EH (cell line): ENCODE measurements at regions not wholly inside any gene's neighbourhood (a gene's known extent, or its start where the extent isn't known, plus 50 kb on each side); places are given as distances from the start of the nearest gene placed in this dataset.
"Not testable (repeated sequence)": the region's sequence is repeated elsewhere in the genome, so short reads cannot be mapped to it uniquely, and the experiment has no call there.

ENCODE experiments used
- DNase-seq: peaks from one replicate; pipeline ENCODE4 v3.0.0-alpha.2; 2015; ENCODE audit warnings: low read depth

GRCh38 chr1:10911490-10912166 lies 100.8 kb upstream of the TARDBP start:
- DNase-seq = no peak

DNA sequence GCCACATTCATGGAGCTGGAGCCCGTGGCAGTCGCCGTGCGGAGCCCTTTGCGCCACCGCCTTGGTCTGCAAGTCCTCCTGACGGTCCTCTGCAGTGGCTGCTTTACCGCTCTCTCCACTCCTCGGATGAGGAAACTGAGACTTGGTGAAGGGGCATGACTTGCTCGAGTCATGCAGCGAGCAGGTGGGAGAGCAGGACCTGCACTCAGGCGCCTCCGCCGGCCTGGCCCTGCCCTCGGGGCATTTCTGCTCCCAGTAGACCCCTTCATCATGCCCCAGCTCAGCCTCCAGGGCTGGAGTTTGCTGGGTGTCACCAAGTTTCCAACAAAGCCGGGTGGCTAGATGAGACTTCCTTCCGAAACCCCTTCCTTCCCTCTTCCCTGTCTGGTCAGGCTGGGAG lies 100.0 kb upstream of the TARDBP start:
- no peak for DNase-seq

GRCh38 chr1:10914056-10914455 lies 98.4 kb upstream of the TARDBP start:
- DNase-seq = no peak

DNA sequence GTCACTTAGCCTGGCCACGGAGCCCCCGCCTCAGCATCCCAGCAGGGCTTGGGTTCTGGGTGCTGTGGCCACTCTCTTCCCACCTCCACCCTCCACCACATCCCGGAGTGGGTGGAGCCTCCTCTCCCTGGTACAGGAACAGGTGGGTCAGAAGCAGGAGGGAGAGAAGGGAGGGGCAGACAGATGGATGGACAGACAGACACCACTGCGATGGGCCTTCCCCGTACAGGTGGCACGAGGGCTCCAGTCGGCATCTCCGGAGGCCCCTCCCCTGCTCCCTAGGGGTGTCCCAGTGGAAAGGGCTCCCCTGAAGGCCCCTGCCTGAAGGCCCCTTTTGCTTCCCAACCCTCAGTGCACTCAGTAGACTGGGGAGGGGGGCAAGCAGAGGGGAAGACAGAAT lies 96.9 kb upstream of the TARDBP start:
- no peak for DNase-seq

DNA sequence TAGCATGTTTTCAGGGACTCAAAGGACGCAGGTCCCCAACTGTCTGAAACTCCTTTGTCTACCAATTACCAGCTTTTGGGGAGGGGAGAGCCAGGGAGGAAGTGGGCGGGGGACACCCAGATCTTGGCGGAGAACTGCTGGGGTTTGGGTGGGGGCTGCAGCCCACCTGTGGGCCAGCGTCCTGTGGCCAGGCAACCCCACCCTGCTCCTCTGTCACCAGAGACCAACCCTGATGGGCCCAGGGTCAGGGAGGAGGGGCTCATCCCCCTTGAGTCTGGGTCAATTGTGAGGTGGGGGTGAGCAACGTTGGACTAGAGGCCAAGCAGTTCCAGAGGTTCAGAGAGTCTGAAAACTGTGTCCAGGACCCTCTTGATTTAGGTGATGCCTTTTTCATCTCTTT lies 96.1 kb upstream of the TARDBP start:
- DNase-seq = no peak

- no peak for DNase-seq
Measured at GRCh38 chr1:10916991-10917390, 95.5 kb upstream of the TARDBP start.

GRCh38 chr1:10917513-10918454 lies 94.7 kb upstream of the TARDBP start:
- DNase-seq = no peak

DNA sequence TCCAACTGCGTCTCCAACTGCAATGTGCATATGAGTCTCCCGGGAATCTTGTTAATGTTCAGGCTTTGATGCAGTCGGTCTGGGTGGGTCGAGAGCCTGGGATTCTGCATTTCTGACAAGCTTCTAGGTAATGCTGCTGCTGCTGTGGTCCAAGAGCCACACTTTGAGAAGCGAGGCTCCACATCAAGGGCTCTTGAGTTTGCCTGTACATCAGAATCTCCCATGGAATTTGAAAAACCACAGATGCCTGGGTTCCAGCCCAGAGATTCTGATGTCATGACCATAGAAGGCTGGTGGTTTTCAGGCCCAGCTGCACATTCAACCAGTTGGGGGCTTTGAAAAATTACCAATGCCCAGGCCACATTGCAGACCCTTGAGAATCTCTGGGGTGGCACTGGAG lies 93.9 kb upstream of the TARDBP start:
- peak; percentile 52 for DNase-seq

DNA sequence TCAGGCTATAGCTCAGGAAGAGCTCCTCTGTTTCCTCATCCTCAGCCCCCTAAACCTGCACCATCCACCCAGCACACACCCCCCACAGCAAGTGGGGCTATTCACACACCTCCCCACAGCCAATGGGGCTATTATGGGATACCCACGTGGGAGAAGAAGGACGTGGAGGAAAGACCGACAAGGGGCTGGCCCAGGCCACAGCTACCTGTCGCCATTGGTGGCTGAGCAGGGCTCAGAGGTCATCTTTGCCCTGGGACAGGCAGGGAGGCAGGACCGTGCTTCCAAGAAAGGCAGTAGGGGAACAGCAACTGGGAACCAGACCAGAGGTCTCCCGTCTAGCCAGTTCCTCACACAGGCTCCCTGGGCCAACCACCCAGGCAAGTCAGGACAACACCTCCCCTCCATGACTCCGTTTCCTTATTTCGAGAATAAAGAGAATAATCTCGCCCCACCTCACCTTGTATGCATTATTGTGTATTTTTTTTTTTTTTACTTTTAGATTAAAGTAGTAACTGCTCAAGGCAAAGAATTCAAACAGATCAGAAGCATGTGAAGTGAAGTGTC lies 92.3 kb upstream of the TARDBP start:
- DNase-seq = no peak

DNA sequence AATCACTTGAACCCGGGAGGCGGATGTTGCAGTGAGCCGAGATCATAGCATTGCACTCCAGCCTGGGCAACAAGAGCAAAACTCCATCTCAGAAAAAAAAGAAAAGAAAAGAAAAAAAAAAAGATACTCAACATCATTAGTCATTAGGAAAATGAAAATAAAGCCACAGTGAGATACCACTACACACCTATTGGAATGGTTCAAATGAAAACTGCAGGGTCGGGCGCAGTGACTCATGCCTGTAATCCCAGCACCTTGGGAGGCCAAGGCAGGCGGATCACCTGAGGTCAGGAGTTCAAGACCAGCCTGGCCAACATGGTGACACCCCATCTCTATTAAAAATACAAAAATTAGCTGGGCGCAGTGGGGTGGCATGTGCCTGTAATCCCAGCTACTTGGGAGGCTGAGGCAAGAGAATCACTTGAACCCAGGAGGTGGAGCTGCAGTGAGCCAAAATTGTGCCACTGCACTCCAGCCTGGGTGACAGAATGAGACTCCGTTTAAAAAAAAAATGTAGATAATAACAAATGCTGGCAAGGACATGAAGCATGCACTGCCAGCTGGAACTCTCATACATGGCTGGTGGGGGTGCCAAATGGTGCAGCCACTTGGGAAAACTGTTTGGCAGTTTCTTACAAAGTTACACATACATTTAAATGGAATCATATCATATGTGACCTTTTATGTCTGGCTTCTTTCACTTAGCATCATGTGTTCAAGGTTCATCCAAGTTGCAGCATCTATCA lies 90.0 kb upstream of the TARDBP start:
- not testable (repeated sequence) for DNase-seq

DNA sequence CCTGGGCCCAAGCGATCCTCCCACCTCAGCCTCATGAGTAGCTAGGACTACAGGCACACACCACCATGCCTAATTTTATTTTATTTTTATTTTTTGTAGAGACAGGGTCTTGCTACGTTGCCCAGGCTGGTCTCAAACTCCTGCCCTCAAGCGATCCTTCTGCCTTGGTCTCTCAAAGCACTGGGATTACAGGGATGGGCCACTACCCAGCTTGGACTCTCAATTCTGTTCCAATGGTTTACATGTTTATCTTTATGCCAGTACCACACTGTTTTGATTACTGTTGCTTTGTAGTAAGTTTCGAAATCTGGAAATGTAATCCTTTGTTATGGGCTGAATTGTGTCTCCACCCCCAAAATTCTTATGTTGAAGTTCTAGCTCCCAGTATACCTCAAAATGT lies 88.4 kb upstream of the TARDBP start:
- DNase-seq = no peak

GRCh38 chr1:10928654-10929053 lies 83.8 kb upstream of the TARDBP start:
- no peak for DNase-seq

DNA sequence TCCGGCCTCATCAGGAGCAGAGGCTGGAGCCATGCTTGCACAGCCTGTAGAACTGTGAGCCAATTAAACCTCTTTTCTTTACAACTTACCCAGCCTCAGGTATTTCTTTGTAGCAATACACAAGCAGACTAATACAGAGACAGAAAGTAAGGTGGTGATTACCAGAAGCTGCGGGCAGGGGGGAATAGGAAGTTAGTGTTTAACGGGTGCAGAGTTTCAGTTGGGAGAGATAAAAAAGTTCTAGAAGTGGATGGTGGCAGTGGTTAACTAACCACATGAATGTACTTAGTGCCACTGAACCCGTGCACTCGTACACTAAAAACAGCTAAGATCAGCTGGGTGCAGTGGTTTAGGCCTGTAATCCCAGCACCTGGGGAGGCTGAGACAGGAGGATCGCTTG lies 80.4 kb upstream of the TARDBP start:
- no peak for DNase-seq

GRCh38 chr1:10934150-10934818 lies 78.2 kb upstream of the TARDBP start:
- no peak for DNase-seq

DNA sequence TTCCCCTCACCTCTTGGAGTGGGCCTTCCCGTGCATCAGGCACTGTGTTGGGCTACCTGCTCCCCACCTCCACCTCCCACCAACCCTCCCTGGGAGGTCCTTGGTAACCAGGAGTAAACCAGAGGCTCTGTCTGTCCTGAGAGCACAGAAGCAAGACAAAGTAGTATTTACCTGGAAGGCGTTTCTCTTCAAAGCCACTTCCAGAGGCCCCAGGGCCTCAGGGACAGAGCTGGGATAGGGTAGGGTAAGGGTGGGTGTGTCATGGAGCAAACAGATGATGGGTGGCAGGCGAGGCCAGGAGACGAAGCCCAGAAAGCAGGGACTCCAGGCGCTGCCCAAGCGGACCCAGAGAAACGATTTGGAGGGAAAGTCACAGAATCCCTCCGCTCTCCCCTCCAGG lies 77.2 kb upstream of the TARDBP start:
- no peak for DNase-seq

DNA sequence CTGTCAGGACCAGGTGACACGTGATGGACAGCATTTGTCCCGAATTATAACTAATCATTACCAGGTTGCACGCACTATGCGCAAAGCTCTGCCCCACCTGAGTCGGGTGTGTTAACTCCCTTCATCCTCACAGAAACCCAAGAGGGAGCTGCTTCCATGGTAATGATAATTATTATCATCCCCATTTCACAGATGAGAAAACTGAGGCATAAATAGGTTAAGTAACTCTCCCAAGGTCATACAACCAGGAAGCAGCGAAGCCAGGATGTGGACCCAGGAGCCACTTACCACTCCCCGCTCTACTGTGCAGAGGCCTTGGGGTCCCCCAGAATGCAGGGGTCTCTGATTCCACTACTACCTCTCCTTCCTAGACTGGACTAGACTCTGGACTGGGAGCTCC lies 76.7 kb upstream of the TARDBP start:
- no peak for DNase-seq

DNA sequence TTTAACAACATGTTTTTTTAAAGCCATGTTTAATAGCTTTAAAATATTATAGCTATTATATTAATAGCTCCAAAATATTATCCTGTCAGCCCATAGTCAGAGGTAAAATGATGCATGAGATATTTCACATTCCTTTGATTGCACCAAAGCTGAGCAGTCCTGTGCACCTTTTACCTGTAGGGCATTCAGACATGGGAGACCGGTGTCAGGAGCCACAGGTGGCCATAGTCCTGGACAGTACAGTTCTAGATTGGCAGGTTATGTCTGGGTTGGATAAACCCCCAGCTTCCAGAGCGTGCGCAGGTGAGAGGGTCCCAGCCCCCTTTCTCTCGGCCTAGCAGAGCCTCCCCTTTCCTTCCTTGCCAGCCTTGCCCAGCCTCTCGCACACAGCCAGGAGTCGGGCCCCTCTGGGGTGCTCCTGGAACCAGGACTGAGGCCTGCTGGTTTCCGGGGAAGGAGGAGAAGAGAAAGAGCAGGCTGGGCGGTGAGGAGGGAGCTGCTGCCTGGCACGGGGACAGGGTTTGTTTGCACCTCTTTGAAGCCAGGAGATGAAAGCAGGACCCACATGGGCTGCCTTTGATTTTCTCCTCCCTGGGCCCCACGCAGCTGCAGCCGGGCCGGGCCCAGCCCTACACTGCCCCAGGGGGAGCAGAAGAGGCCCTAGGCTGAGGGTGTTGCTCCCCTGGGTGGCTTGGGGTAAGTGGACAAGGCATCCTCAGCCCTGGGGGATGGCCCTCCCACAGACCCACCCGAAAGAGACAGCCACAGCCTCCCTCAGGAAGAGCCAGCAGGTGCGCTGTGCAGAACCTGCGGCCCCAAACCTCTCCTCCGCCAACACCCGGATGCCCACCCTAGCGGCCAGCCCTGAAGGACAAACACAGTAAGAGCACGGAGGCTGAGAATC lies 75.2 kb upstream of the TARDBP start:
- DNase-seq = no peak

DNA sequence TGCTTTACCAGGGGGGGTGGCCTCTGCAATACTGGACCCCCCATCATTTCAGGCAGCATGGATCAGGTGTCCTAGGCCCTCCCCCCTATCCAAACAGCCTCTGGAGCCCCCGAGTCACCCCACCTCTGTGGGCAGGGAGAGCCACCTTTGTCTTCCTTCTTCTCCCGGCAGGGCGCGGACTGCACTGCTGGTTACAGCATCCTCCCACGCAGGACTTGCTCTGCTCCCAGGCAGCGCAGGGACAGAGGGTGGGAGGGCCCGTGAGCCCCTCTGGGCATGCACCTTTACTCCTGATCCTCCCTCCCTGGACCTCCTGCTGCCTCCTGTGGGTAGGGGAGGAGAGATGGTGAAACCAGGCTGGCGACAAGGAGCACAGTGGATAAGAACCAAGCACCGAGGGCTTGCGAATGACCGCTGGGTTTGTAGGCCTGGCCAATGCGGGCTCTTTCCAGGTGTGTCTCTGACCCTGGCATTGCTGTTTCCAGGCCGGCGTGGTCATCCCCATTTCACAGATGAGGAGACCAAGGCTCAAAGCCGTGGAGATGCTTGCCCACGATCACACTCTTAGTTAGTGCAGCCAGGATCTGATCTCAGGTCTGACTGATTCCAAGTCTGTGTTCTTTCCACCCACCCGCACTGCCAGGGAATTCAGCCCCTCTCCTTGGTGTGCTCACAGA lies 73.6 kb upstream of the TARDBP start:
- no peak for DNase-seq

DNA sequence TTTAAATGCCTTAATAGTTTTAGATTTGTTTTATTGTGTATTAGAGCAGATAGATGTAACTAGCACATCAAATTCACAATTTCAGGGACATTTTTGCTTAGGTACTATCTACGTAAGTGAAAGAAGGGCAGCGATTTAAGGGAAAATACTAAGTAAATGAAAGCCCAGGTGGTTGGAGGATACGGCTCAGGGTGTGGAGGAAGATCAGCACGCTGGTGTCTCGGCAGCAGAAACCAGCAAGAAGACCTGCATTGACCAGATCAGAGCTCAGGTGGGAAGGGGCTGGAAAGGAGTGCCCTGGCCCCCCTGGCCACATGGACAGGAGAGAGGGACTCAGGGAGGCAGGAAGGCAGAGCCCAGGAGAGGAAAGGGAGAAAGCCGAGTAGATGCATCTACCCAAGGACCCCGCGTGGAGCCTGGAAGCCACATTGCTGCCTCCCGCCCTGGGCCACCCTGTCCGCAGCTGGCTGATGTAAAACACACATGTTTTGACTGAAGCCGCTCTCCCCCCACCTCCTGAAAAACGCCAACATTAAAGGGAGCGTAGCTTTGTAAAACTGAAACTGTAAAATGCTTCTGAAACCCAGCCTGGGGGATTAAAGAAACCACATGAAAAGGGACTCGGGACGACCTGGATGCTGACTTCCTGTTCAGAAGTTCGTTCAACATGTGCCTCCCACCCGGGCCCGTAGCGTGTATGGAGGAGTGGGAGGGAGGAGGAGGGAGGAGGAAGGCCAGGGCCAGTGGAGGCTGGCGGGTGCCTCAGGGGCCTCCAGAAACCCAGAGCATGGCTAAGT lies 72.6 kb upstream of the TARDBP start:
- peak; percentile 21 for DNase-seq

GRCh38 chr1:10940451-10940804 lies 72.0 kb upstream of the TARDBP start:
- no peak for DNase-seq
